Kidney (tissue), 13 donors: ENCODE measurements at regions not wholly inside any gene's neighbourhood (a gene's known extent, or its start where the extent isn't known, plus 50 kb on each side); places are given as distances from the start of the nearest gene placed in this dataset.
A peak's percentile ranks its signal among the peaks of the same experiment; 100 is the strongest.

Experiments used
- DNase-seq, 5 donors: peaks; one replicate each; pipeline ENCODE4 v3.0.0-alpha.2; 2013 to 2020
- FAIRE-seq: peaks from 2 replicates; lab custom pipeline; 2012; peaks lifted over from hg19 to GRCh38; lab: Jason Lieb, UNC
- H3K27ac ChIP-seq, 2 donors: one replicate each; pipeline ENCODE4 v1.7.0; 2013; ENCODE audit warnings: low read depth in 2 of 2, low read length in 2 of 2, inconsistent platforms in 1 of 2
- H3K27me3 ChIP-seq: one replicate; pipeline ENCODE4 v1.7.1; 2013; ENCODE audit warnings: low read length, inconsistent platforms; ENCODE audit not compliant: control insufficient read depth, insufficient read depth
- H3K36me3 ChIP-seq, 3 donors: one replicate each; pipeline versions ENCODE4 v1.7.0 to v1.7.1; 2013; ENCODE audit warnings: low read length in 3 of 3, control low read depth in 1 of 3, inconsistent platforms in 1 of 3; ENCODE audit not compliant: insufficient read depth in 3 of 3, control insufficient read depth in 2 of 3
- H3K4me1 ChIP-seq, 3 donors: one replicate each; pipeline versions ENCODE4 v1.7.0 to v1.7.1; 2013; ENCODE audit warnings: low read length in 3 of 3, inconsistent platforms in 1 of 3, low read depth in 1 of 3; ENCODE audit not compliant: control insufficient read depth in 2 of 3, insufficient read depth in 2 of 3
- H3K4me3 ChIP-seq, 3 donors: one replicate each; pipeline versions ENCODE4 v1.7.0 to v1.8.1; 2013; ENCODE audit warnings: low read length in 3 of 3, control low read depth in 1 of 3, inconsistent platforms in 1 of 3
- H3K9ac ChIP-seq, 3 donors: one replicate each; pipeline versions ENCODE4 v1.7.0 to v1.7.1; 2013; ENCODE audit warnings: low read length in 3 of 3, control low read depth in 1 of 3, inconsistent platforms in 1 of 3
- H3K9me3 ChIP-seq, 3 donors: one replicate each; pipeline versions ENCODE4 v1.7.0 to v1.7.1; 2013; ENCODE audit warnings: low read length in 3 of 3, control low read depth in 1 of 3, inconsistent platforms in 1 of 3; ENCODE audit not compliant: control insufficient read depth in 2 of 3, insufficient read depth in 1 of 3
- intact Hi-C: fragments of 100-400 bp; cut with DNase I; formaldehyde crosslinking; loops from one replicate; pipeline ENCODE4 v1.11.1; 2022
- TF ChIP-seq, protein P1 (sequence below): IDR thresholded peaks from 3 replicates; pipeline ENCODE4 v1.5.1; 2012; ENCODE audit warnings: mild to moderate bottlenecking, moderate library complexity, borderline replicate concordance; ENCODE audit not compliant: insufficient read depth; ENCODE audit errors: extremely low read depth
- donor health status: control.
- donor health status: control.
- donor health status: control.
- donor health status: control.
- donor health status: control.
- donor health status: DM: yes; HTN: yes; CAD: no.
- donor health status: Normal renal cell carcinoma (clear cell type).

DNA sequence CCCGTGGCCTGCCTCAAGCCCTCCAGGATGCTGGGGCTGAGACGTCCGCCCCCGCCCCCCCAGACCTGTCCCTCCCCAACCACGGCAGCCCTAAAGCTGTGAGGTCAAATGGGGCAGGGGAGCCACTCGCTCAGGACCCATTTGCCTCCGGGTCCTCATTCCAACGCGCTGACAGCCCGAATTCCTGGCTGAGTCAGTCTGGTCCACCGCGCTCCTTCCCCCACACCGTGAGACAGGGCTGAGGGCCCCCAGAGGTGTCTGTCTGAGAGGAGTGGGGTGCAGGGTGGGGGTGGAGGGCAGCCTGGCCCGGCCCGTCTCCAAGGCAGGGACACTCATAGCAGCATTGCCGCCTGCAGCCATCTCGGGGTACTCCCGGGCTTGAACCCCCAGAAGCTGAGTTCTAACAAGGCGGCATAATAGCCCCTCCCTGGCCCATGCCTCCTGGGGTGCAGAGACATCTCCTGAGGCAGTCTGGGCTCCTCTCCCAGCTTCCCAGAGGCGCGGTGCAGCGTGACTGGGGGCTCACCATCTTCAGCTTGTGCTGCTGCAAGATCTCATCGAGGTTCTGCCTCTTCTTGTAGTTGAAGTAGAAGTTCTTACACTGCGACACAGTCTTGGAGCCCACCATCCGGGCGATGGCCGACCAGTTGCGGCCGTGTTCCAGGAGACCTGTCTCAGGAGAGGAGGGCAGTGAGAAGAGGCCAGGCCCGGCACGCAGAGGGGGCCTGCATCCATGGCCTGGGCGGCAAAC lies 90.5 kb downstream of the RFLNA start:
- Histone ChIP-seq H3K27ac (peak overlapping the region in 1 of 2 donors; percentile 1), H3K27me3 (no peaks in the 10 kb centered on the region), H3K9me3 (no peaks in the 10 kb centered on the region), H3K36me3 (peaks cover 0 to 13% (median 11%) of the 10 kb centered on the region in 3 donors), H3K9ac (no peak overlapping the region), H3K4me1 (peaks cover 0 to 56% (median 34%) of the 10 kb centered on the region in 3 donors), H3K4me3 (no peak overlapping the region)
- TF ChIP-seq, protein P1, sequence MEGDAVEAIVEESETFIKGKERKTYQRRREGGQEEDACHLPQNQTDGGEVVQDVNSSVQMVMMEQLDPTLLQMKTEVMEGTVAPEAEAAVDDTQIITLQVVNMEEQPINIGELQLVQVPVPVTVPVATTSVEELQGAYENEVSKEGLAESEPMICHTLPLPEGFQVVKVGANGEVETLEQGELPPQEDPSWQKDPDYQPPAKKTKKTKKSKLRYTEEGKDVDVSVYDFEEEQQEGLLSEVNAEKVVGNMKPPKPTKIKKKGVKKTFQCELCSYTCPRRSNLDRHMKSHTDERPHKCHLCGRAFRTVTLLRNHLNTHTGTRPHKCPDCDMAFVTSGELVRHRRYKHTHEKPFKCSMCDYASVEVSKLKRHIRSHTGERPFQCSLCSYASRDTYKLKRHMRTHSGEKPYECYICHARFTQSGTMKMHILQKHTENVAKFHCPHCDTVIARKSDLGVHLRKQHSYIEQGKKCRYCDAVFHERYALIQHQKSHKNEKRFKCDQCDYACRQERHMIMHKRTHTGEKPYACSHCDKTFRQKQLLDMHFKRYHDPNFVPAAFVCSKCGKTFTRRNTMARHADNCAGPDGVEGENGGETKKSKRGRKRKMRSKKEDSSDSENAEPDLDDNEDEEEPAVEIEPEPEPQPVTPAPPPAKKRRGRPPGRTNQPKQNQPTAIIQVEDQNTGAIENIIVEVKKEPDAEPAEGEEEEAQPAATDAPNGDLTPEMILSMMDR, result no peak
- intact Hi-C loops, result no loop called here
- DNase-seq (no peak), FAIRE-seq (no peak)

DNA sequence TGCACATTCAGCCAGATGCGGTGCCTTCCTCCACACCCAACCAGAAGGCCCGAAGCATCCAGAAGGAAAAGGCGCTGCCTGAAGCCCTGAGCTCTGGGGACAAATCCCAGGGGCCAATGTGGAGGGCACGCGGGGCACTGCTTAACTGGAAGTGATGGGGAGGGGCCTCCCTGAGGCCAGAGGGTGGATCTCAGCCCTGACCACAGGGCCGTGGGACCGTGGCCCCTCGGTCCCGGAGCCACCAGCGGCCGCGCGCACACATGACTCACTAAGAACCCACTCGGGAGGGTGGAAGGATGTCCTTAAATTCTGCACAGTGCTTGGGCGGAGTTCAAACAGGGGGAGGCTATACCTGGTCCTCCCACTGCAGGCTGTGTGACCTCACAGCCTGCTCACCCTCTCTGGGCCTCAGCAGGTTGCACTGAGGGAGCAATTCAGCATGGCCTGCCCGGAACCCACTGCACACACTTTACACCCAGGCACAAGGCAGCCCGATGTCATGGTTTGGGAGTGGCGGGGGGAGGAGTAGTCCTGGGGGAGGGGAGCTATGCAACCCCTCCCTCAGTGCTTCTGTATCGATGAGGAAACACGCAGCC lies 89.5 kb downstream of the RFLNA start:
- H3K9me3 ChIP-seq, result no peaks in the 10 kb centered on the region
- TF ChIP-seq, protein P1, result no peak
- FAIRE-seq (no peak), DNase-seq (no peak)
- H3K36me3 ChIP-seq, result peaks cover 0 to 13% (median 11%) of the 10 kb centered on the region in 3 donors
- peaks cover 0 to 50% (median 29%) of the 10 kb centered on the region in 3 donors for H3K4me1 ChIP-seq
- H3K27me3 ChIP-seq, result no peaks in the 10 kb centered on the region
- H3K4me3 ChIP-seq, result no peak overlapping the region
- H3K27ac ChIP-seq, result no peak overlapping the region
- no peak overlapping the region for H3K9ac ChIP-seq
- intact Hi-C loops, result no loop called here

DNA sequence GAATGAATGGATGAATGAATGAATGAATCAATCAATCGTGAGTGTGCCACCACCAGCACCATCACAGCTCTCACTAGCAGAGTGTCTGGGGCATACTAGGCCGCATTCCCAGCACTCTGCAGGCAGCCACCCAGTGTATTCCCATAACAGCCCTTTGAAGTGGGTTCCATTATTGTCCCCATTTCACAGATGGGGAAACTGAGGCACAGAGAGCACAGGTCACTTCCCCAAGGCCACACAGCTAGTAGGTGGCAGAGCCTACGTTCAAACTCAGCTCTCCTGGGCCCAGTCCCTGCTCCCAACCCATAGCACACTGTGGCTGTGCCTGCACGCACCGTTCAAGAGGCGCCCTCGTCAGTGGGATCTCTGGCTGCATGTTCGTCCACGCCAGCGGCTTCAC lies 88.1 kb downstream of the RFLNA start:
- Histone ChIP-seq H3K4me1 (peaks cover 0 to 49% (median 25%) of the 10 kb centered on the region in 3 donors), H3K27me3 (no peaks in the 10 kb centered on the region), H3K9me3 (no peaks in the 10 kb centered on the region), H3K27ac (peak overlapping the region in 1 of 2 donors; percentile 33), H3K4me3 (no peak overlapping the region), H3K9ac (peak overlapping the region in 1 of 3 donors; percentile 46), H3K36me3 (peaks cover 0 to 21% (median 14%) of the 10 kb centered on the region in 3 donors)
- FAIRE-seq, result no peak
- no peak for DNase-seq
- TF ChIP-seq, protein P1, result no peak
- intact Hi-C loops, result no loop called here
